ENCODE measurements at regions not wholly inside any gene's neighbourhood (a gene's known extent, or its start where the extent isn't known, plus 50 kb on each side); places are given as distances from the start of the nearest gene placed in this dataset.

DNA sequence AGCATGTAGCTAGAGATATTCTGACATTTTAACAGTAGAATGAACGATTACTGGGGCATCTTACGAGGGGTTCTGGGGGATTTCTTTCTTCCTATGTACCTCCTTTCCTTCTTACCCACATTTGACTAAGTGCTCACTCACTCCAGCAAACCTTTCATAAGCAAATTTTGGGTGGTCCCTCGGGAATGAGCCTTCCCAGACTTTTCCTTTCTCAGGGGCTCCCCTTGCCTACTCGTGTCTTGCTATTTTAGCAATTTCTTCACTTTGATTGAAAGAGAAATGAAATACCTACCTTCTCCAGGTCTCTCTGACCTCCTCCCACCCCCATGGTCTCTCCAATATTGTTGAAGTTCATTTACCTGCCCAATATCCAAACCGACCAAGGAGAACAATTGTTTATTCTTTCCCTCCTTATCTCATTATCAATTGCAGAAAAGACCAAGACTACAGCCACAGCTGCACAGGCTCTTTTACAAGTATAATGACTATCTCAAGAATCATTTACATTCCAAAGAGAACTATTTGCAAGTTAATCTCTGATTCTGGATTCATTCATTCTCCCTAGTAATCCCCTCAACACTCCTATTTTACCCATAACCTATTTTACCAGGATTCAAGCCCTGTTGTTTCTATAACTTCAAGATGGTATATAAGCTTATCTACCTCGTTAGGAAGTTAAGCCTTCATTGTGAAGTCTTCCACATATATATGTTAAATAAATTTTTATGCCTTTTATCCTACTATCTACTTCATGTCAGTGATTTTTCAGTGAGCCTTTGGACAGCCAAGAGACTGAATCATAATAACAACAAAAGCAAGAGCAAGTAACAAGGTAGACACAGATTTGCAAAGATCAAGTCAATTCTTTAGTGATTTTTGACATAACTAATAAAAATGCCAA lies 480.6 kb downstream of the IPMK start:
- DNase-seq (ENCODE audit: low spot score) = no peak
- Mint-ChIP-seq H3K27me3 (ENCODE audit: unreplicated experiment) (peaks cover 2% of the 10 kb centered on the region), H3K4me1 (ENCODE audit: unreplicated experiment) (peaks cover 3% of the 10 kb centered on the region), H3K9me3 (ENCODE audit: unreplicated experiment) (peaks cover 8% of the 10 kb centered on the region), H3K4me3 (ENCODE audit: unreplicated experiment) (no peak overlapping the region), H3K27ac (ENCODE audit: unreplicated experiment) (no peak overlapping the region), H3K36me3 (ENCODE audit: low read depth, unreplicated experiment) (no peaks in the 10 kb centered on the region)
- TF ChIP-seq, protein P1, sequence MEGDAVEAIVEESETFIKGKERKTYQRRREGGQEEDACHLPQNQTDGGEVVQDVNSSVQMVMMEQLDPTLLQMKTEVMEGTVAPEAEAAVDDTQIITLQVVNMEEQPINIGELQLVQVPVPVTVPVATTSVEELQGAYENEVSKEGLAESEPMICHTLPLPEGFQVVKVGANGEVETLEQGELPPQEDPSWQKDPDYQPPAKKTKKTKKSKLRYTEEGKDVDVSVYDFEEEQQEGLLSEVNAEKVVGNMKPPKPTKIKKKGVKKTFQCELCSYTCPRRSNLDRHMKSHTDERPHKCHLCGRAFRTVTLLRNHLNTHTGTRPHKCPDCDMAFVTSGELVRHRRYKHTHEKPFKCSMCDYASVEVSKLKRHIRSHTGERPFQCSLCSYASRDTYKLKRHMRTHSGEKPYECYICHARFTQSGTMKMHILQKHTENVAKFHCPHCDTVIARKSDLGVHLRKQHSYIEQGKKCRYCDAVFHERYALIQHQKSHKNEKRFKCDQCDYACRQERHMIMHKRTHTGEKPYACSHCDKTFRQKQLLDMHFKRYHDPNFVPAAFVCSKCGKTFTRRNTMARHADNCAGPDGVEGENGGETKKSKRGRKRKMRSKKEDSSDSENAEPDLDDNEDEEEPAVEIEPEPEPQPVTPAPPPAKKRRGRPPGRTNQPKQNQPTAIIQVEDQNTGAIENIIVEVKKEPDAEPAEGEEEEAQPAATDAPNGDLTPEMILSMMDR (IDR thresholded peaks at IDR 0.05; ENCODE audit: unreplicated experiment) = no peak

DNA sequence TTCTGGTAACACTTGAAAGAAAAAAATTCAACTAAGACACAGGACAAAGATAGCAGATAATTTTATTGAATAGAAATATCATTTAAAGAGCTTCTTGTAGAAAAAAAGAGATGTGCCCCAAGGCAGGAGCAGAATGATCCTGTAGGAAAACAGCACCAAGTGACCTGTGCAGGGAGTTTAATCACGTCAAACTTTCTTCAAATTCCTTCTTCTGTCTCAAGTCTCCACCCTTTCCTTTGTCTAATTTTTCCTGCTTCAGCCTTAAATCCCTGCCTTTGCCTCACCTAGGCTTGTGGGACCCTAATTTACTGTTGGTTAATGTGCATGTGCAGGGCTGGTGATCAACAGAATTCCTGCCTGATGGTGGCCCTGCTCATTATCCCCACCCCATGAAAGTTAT lies 481.4 kb downstream of the IPMK start:
- H3K36me3 Mint-ChIP-seq (ENCODE audit: low read depth, unreplicated experiment) = no peaks in the 10 kb centered on the region
- DNase-seq (ENCODE audit: low spot score) = no peak
- TF ChIP-seq, protein P1 (IDR thresholded peaks at IDR 0.05; ENCODE audit: unreplicated experiment) = no peak
- H3K9me3 Mint-ChIP-seq (ENCODE audit: unreplicated experiment) = peaks cover 8% of the 10 kb centered on the region
- no peak overlapping the region for H3K4me3 Mint-ChIP-seq (ENCODE audit: unreplicated experiment)
- H3K27ac Mint-ChIP-seq (ENCODE audit: unreplicated experiment) = no peak overlapping the region
- H3K27me3 Mint-ChIP-seq (ENCODE audit: unreplicated experiment) = peaks cover 2% of the 10 kb centered on the region
- H3K4me1 Mint-ChIP-seq (ENCODE audit: unreplicated experiment) = peaks cover 3% of the 10 kb centered on the region

DNA sequence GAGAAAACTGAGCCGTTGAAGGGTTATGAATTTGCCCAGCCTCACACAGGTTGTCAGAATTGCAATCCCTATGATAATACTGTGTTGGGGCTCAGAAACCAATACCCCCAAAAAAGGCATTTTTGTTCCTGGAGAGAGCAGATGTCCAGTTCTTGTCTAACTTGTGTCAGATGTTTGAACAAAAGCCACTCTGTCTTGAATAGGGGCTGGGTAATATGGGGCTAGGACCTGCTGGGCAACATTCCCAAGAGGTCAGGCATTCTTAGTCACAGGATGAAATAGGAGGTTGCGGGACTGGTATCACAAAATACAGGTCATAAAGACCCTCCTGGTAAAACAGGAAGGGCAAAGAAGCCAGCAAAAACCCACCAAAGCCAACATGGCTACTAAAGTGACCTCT lies 482.1 kb downstream of the IPMK start:
- H3K27me3 Mint-ChIP-seq (ENCODE audit: unreplicated experiment) = peaks cover 2% of the 10 kb centered on the region
- peaks cover 3% of the 10 kb centered on the region for H3K4me1 Mint-ChIP-seq (ENCODE audit: unreplicated experiment)
- H3K4me3 Mint-ChIP-seq (ENCODE audit: unreplicated experiment) = no peak overlapping the region
- H3K27ac Mint-ChIP-seq (ENCODE audit: unreplicated experiment) = no peak overlapping the region
- TF ChIP-seq, protein P1 (IDR thresholded peaks at IDR 0.05; ENCODE audit: unreplicated experiment) = no peak
- DNase-seq (ENCODE audit: low spot score) = no peak
- no peaks in the 10 kb centered on the region for H3K36me3 Mint-ChIP-seq (ENCODE audit: low read depth, unreplicated experiment)
- peaks cover 8% of the 10 kb centered on the region for H3K9me3 Mint-ChIP-seq (ENCODE audit: unreplicated experiment)

DNA sequence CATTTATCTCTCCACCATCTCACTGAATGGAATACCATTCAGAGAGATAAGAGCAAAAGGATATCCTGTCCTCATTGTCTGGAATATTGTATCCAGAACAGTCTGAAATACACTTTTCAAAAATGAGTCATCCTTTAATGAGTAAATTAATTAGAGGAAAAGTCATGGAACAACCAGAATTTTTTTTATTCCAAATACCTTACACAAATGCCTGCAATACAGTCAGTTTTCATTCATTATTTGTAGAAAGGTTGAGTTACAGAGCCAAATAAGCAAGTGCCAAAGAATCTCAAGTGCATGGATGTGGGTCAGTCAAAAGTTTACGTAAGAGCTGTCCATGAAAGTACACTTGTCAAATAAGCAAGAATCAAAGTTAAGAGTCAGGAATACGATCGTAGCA lies 482.6 kb downstream of the IPMK start:
- H3K9me3 Mint-ChIP-seq (ENCODE audit: unreplicated experiment) = peaks cover 8% of the 10 kb centered on the region
- DNase-seq (ENCODE audit: low spot score) = no peak
- H3K27ac Mint-ChIP-seq (ENCODE audit: unreplicated experiment) = no peak overlapping the region
- no peaks in the 10 kb centered on the region for H3K36me3 Mint-ChIP-seq (ENCODE audit: low read depth, unreplicated experiment)
- peaks cover 2% of the 10 kb centered on the region for H3K27me3 Mint-ChIP-seq (ENCODE audit: unreplicated experiment)
- peaks cover 3% of the 10 kb centered on the region for H3K4me1 Mint-ChIP-seq (ENCODE audit: unreplicated experiment)
- no peak overlapping the region for H3K4me3 Mint-ChIP-seq (ENCODE audit: unreplicated experiment)
- TF ChIP-seq, protein P1 (IDR thresholded peaks at IDR 0.05; ENCODE audit: unreplicated experiment) = no peak

DNA sequence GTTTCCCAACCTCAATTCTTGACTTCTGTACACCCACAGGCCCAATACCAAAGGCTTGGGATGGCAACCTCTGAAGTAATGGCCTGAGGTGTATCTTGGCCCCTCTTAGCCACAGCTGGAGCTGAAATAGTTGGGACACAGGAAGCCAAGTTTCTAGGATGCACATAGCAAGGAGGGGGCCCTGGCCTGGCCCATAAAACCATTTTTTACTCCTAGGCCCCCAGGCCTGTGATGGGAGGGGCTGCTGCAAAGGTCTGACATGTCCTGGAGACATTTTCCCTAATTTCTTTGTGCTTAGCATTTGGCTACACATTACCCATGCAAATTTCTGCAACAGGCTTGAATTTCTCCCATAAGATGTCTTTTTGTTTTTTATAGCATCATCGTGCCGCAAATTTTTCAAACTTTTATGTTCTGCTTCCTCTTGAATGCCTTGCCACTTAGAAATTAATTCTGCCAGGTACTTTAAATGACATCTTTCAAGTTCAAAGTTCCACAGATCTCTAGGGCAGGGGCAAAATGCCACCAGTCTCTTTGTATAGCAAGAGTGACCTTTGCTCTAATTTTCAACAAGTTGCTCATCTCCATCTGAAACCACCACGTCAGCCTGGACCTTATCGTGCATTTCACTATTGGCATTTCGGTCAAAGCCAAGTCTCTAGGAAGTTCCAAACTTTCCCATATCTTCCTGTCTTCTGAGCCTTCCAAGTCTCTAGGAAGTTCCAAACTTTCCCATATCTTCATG lies 490.8 kb downstream of the IPMK start:
- H3K36me3 Mint-ChIP-seq (ENCODE audit: low read depth, unreplicated experiment) = peaks cover 8% of the 10 kb centered on the region
- peaks cover 3% of the 10 kb centered on the region for H3K27me3 Mint-ChIP-seq (ENCODE audit: unreplicated experiment)
- no peak for DNase-seq (ENCODE audit: low spot score)
- H3K9me3 Mint-ChIP-seq (ENCODE audit: unreplicated experiment) = peaks cover 10% of the 10 kb centered on the region
- TF ChIP-seq, protein P1 (IDR thresholded peaks at IDR 0.05; ENCODE audit: unreplicated experiment) = no peak
- H3K4me3 Mint-ChIP-seq (ENCODE audit: unreplicated experiment) = no peak overlapping the region
- H3K4me1 Mint-ChIP-seq (ENCODE audit: unreplicated experiment) = no peaks in the 10 kb centered on the region
- no peak overlapping the region for H3K27ac Mint-ChIP-seq (ENCODE audit: unreplicated experiment)

Data from endothelial cell (in vitro differentiated cells).